ENCODE measurements at regions not wholly inside any gene's neighbourhood (a gene's known extent, or its start where the extent isn't known, plus 50 kb on each side); places are given as distances from the start of the nearest gene placed in this dataset.

GRCh38 chr10:65301181-65301580, 1624.7 kb upstream of the LRRTM3 start:
- Histone ChIP-seq H3K36me3 (no peaks in the 10 kb centered on the region), H3K27me3 (no peaks in the 10 kb centered on the region), H3K4me1 (ENCODE audit: insufficient read depth) (no peaks in the 10 kb centered on the region), H3K9me3 (no peaks in the 10 kb centered on the region), H3K4me3 (no peak overlapping the region), H3K27ac (no peak overlapping the region)
- no peak for DNase-seq
- no peak for TF ChIP-seq EP300 (IDR thresholded peaks at IDR 0.05)
- TF ChIP-seq, protein P1, sequence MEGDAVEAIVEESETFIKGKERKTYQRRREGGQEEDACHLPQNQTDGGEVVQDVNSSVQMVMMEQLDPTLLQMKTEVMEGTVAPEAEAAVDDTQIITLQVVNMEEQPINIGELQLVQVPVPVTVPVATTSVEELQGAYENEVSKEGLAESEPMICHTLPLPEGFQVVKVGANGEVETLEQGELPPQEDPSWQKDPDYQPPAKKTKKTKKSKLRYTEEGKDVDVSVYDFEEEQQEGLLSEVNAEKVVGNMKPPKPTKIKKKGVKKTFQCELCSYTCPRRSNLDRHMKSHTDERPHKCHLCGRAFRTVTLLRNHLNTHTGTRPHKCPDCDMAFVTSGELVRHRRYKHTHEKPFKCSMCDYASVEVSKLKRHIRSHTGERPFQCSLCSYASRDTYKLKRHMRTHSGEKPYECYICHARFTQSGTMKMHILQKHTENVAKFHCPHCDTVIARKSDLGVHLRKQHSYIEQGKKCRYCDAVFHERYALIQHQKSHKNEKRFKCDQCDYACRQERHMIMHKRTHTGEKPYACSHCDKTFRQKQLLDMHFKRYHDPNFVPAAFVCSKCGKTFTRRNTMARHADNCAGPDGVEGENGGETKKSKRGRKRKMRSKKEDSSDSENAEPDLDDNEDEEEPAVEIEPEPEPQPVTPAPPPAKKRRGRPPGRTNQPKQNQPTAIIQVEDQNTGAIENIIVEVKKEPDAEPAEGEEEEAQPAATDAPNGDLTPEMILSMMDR (IDR thresholded peaks at IDR 0.05): no peak
- no peak for TF ChIP-seq POLR2A (IDR thresholded peaks at IDR 0.05)
- intact Hi-C loops (cut with DNase I): no loop called here
- 93 to 96% (median 95%) methylated on average over 3 of the region's 3 CpGs for WGBS, 3 donors

DNA sequence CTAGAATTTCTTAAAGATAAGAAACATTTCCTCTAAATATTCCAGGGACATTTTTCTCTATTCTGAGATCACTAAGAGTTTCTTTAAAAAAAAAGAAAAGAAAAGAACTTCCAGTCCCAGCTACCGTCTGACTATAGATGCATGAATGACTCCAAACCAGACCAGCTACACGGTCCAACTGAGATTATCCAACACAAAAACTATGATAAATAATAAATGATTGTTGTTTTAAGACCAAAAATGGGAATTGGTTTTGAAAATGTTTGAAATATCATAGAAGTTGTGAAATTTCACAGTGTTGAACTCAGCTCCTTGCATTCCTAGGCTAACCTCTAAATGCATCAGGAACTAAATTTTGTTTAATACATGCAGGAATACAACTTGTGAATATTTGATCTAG, 1619.6 kb upstream of the LRRTM3 start:
- no peaks in the 10 kb centered on the region for H3K4me1 ChIP-seq (ENCODE audit: insufficient read depth)
- WGBS, 3 donors: 22 to 28% (median 28%) methylated on average over 2 of the region's 2 CpGs
- intact Hi-C loops (cut with DNase I): no loop called here
- H3K36me3 ChIP-seq: no peaks in the 10 kb centered on the region
- H3K27ac ChIP-seq: no peak overlapping the region
- no peaks in the 10 kb centered on the region for H3K27me3 ChIP-seq
- no peak overlapping the region for H3K4me3 ChIP-seq
- TF ChIP-seq EP300 (IDR thresholded peaks at IDR 0.05) (no peak), POLR2A (IDR thresholded peaks at IDR 0.05) (no peak)
- TF ChIP-seq, protein P1 (IDR thresholded peaks at IDR 0.05): no peak
- no peak for DNase-seq
- no peaks in the 10 kb centered on the region for H3K9me3 ChIP-seq

DNA sequence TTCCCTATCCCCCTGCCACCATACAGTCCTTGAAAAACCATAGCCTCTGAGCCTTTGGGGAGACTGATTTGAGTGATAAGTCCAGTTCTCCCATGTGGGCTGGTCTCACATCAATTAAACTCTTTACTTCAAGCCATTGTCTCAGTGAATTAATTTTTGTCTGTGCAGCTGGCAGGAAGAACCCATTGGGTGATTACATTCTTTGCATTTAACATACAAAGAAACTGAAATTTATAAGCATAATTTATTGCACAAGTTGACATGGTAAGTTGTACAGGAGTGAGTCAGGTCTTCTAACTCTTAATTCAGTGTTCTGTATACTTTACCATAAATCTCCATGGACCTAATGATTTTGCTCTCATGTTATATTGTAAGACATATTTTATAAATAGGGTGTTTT, 1613.0 kb upstream of the LRRTM3 start:
- Histone ChIP-seq H3K36me3 (no peaks in the 10 kb centered on the region), H3K9me3 (no peaks in the 10 kb centered on the region), H3K27ac (no peak overlapping the region), H3K4me3 (no peak overlapping the region), H3K27me3 (no peaks in the 10 kb centered on the region), H3K4me1 (ENCODE audit: insufficient read depth) (no peaks in the 10 kb centered on the region)
- intact Hi-C loops (cut with DNase I): no loop called here
- no peak for DNase-seq
- TF ChIP-seq EP300 (IDR thresholded peaks at IDR 0.05): no peak
- TF ChIP-seq POLR2A (IDR thresholded peaks at IDR 0.05): no peak
- TF ChIP-seq, protein P1 (IDR thresholded peaks at IDR 0.05): no peak

GRCh38 chr10:65313406-65313805, 1612.4 kb upstream of the LRRTM3 start:
- no peaks in the 10 kb centered on the region for H3K9me3 ChIP-seq
- H3K4me1 ChIP-seq (ENCODE audit: insufficient read depth): no peaks in the 10 kb centered on the region
- TF ChIP-seq EP300 (IDR thresholded peaks at IDR 0.05) (no peak), POLR2A (IDR thresholded peaks at IDR 0.05) (no peak)
- TF ChIP-seq, protein P1 (IDR thresholded peaks at IDR 0.05): no peak
- no peaks in the 10 kb centered on the region for H3K36me3 ChIP-seq
- H3K27me3 ChIP-seq: no peaks in the 10 kb centered on the region
- intact Hi-C loops (cut with DNase I): no loop called here
- DNase-seq: no peak
- 94 to 96% (median 95%) methylated on average over 2 of the region's 2 CpGs for WGBS, 3 donors
- no peak overlapping the region for H3K4me3 ChIP-seq
- H3K27ac ChIP-seq: no peak overlapping the region

- Histone ChIP-seq H3K4me1 (ENCODE audit: insufficient read depth) (no peaks in the 10 kb centered on the region), H3K36me3 (no peaks in the 10 kb centered on the region), H3K9me3 (no peaks in the 10 kb centered on the region), H3K4me3 (no peak overlapping the region), H3K27ac (no peak overlapping the region), H3K27me3 (no peaks in the 10 kb centered on the region)
- intact Hi-C loops (cut with DNase I): no loop called here
- WGBS, 3 donors: 93 to 95% (median 95%) methylated on average over 3 of the region's 3 CpGs
- no peak for DNase-seq
- TF ChIP-seq POLR2A (IDR thresholded peaks at IDR 0.05) (no peak), EP300 (IDR thresholded peaks at IDR 0.05) (no peak)
- TF ChIP-seq, protein P1 (IDR thresholded peaks at IDR 0.05): no peak
These were observed 1611.6 kb upstream of the LRRTM3 start for GRCh38 chr10:65314253-65314652.
